IMR-90 (cell line): ENCODE measurements at regions not wholly inside any gene's neighbourhood (a gene's known extent, or its start where the extent isn't known, plus 50 kb on each side); places are given as distances from the start of the nearest gene placed in this dataset.

Experiments used
- ATAC-seq: fragments of 200-7000 bp; cut with Tn5 transposase; 2 replicates; pipeline ENCODE4 v1.9.1; 2020; ENCODE audit warnings: low read depth, mild to moderate bottlenecking, moderate library complexity
- BruUV-seq: library from RNA; stranded (reverse); fragments of 400-500 nt; replicated peaks from 2 replicates; lab custom pipeline; 2021; lab: Mats Ljungman, UMichigan
- CTCF ChIA-PET: fragments of 300-600 bp; formaldehyde crosslinking; extraction: SDS; loops from one replicate; lab custom pipeline; 2021; ENCODE audit warnings: antibody characterized with exemption; lab: Yijun Ruan, JAX
- POLR2A ChIA-PET: fragments of 300-600 bp; sonication (Branson Sonifier 250); formaldehyde crosslinking; loops from one replicate; lab custom pipeline; 2022; ENCODE audit warnings: antibody characterized with exemption; ENCODE audit not compliant: unreplicated experiment; lab: Charles Lee
- DNase-seq: peaks from one replicate; pipeline ENCODE4 v3.0.0; 2013
- H2AFZ ChIP-seq: replicated peaks from 2 replicates; pipeline ENCODE3; 2013; ENCODE audit warnings: low read length, mild to moderate bottlenecking; ENCODE audit not compliant: poor library complexity
- H2AK5ac ChIP-seq: 2 replicates; pipeline ENCODE4 v1.6.1; 2013; ENCODE audit warnings: low read depth, low read length, inconsistent platforms
- H2AK9ac ChIP-seq: replicated peaks from 2 replicates; pipeline ENCODE3; 2013; ENCODE audit warnings: mild to moderate bottlenecking, low read depth, low read length, moderate library complexity; ENCODE audit not compliant: poor library complexity
- H2BK120ac ChIP-seq: 2 replicates; pipeline ENCODE4 v1.6.1; 2013; ENCODE audit warnings: low read depth, low read length, inconsistent platforms
- H2BK15ac ChIP-seq: 3 replicates; pipeline ENCODE4 v1.6.1; 2013; ENCODE audit warnings: low read depth, low read length, inconsistent platforms
- H2BK20ac ChIP-seq: 2 replicates; pipeline ENCODE4 v1.6.1; 2013; ENCODE audit warnings: low read depth, mild to moderate bottlenecking, inconsistent platforms, low read length, moderate library complexity
- H2BK5ac ChIP-seq: 2 replicates; pipeline ENCODE4 v1.6.1; 2013; ENCODE audit warnings: mild to moderate bottlenecking, low read depth, low read length, inconsistent platforms; ENCODE audit not compliant: poor library complexity, severe bottlenecking
- H3K14ac ChIP-seq: replicated peaks from 2 replicates; pipeline ENCODE4 v1.6.1; 2013; ENCODE audit warnings: low read depth, low read length, inconsistent platforms
- H3K18ac ChIP-seq: 2 replicates; pipeline ENCODE4 v1.6.1; 2013; ENCODE audit warnings: low read depth, low read length, control low read depth
- H3K23ac ChIP-seq: 2 replicates; pipeline ENCODE4 v1.6.1; 2013; ENCODE audit warnings: low read depth, low read length, inconsistent platforms
- H3K27ac ChIP-seq: 2 replicates; pipeline ENCODE4 v1.5.1; 2013; ENCODE audit warnings: mild to moderate bottlenecking, control low read depth, low read length; ENCODE audit not compliant: insufficient read depth
- H3K27me3 ChIP-seq: 2 replicates; pipeline ENCODE4 v1.6.1; 2013; ENCODE audit warnings: low read length; ENCODE audit not compliant: control insufficient read depth, insufficient read depth
- H3K36me3 ChIP-seq: 2 replicates; pipeline ENCODE4 v1.6.1; 2013; ENCODE audit warnings: low read length, mixed read lengths; ENCODE audit not compliant: control insufficient read depth, insufficient read depth
- H3K4ac ChIP-seq: 2 replicates; pipeline ENCODE4 v1.6.1; 2013; ENCODE audit warnings: low read depth, low read length, inconsistent platforms
- H3K4me1 ChIP-seq: 2 replicates; pipeline ENCODE4 v1.6.1; 2013; ENCODE audit warnings: low read length, mixed read lengths; ENCODE audit not compliant: control insufficient read depth, insufficient read depth
- H3K4me2 ChIP-seq: 2 replicates; pipeline ENCODE4 v1.6.1; 2013; ENCODE audit warnings: low read depth, mild to moderate bottlenecking, control low read depth, low read length, moderate library complexity
- H3K4me3 ChIP-seq: 2 replicates; pipeline ENCODE4 v1.5.1; 2013; ENCODE audit warnings: low read depth, mild to moderate bottlenecking, control low read depth, low read length, moderate library complexity; ENCODE audit not compliant: insufficient read depth
- H3K56ac ChIP-seq: 2 replicates; pipeline ENCODE4 v1.6.1; 2013; ENCODE audit warnings: low read length, inconsistent platforms; ENCODE audit not compliant: insufficient read depth; ENCODE audit errors: extremely low read depth
- H3K79me1 ChIP-seq, 2 experiments: 2 replicates each; pipeline ENCODE4 v1.6.1; 2013; ENCODE audit warnings: low read length in 2 of 2, inconsistent platforms in 1 of 2, low read depth in 1 of 2
- H3K9ac ChIP-seq: 2 replicates; pipeline ENCODE4 v1.6.1; 2013; ENCODE audit warnings: low read depth, low read length, control low read depth
- H3K9me1 ChIP-seq: 2 replicates; pipeline ENCODE4 v1.6.1; 2013; ENCODE audit warnings: low read length, inconsistent platforms; ENCODE audit not compliant: insufficient read depth
- H3K9me3 ChIP-seq: 2 replicates; pipeline ENCODE4 v1.6.1; 2013; ENCODE audit warnings: low read length; ENCODE audit not compliant: control insufficient read depth, insufficient read depth
- H4K20me1 ChIP-seq: 2 replicates; pipeline ENCODE4 v1.6.1; 2013; ENCODE audit warnings: low read length, inconsistent platforms; ENCODE audit not compliant: insufficient read depth
- H4K5ac ChIP-seq: 2 replicates; pipeline ENCODE4 v1.6.1; 2013; ENCODE audit warnings: mild to moderate bottlenecking, low read depth, low read length, control low read depth
- H4K8ac ChIP-seq, 2 experiments: 2 replicates each; pipeline ENCODE4 v1.6.1; 2013; ENCODE audit warnings: low read depth in 2 of 2, low read length in 2 of 2, control low read depth in 1 of 2, inconsistent platforms in 1 of 2
- H4K91ac ChIP-seq: 2 replicates; pipeline ENCODE4 v1.6.1; 2013; ENCODE audit warnings: low read depth, low read length, inconsistent platforms; ENCODE audit not compliant: insufficient read depth
- CHD1 ChIP-seq: IDR thresholded peaks from 2 replicates; pipeline ENCODE4 v1.6.1; 2012; ENCODE audit warnings: low read depth, low read length, improper control_type of control experiment
- CTCF ChIP-seq: conservative IDR thresholded peaks from 2 replicates; pipeline ENCODE4 v1.5.1; 2012; ENCODE audit warnings: mild to moderate bottlenecking, low read depth, low read length, improper control_type of control experiment
- FOS ChIP-seq: fragments of 150-350 bp; IDR thresholded peaks from 2 replicates; pipeline ENCODE4 v1.6.1; 2016; ENCODE audit warnings: low read depth, low read length
- MAFK ChIP-seq: IDR thresholded peaks from 2 replicates; pipeline ENCODE4 v1.6.1; 2012; ENCODE audit warnings: low read depth, low read length, improper control_type of control experiment
- MXI1 ChIP-seq: IDR thresholded peaks from 2 replicates; pipeline ENCODE4 v1.6.1; 2012; ENCODE audit warnings: low read depth, mild to moderate bottlenecking, low read length, moderate library complexity, borderline replicate concordance
- NFE2L2 ChIP-seq: fragments of 150-350 bp; IDR thresholded peaks from 2 replicates; pipeline ENCODE4 v1.6.1; 2016; ENCODE audit warnings: low read depth, mild to moderate bottlenecking, low read length
- POLR2A ChIP-seq: IDR thresholded peaks from 2 replicates; pipeline ENCODE4 v1.6.1; 2012; ENCODE audit warnings: mild to moderate bottlenecking, low read depth, low read length
- RAD21 ChIP-seq: IDR thresholded peaks from 2 replicates; pipeline ENCODE4 v1.6.1; 2012; ENCODE audit warnings: low read length, improper control_type of control experiment
- RFX5 ChIP-seq: IDR thresholded peaks from 2 replicates; pipeline ENCODE4 v1.8.0; 2012; ENCODE audit warnings: low read depth, mild to moderate bottlenecking, low read length, moderate library complexity
- WGBS, 2 experiments: methylation state at CpG; one replicate each; pipeline versions ENCODE4 v1.1.5 to v1.1.7; 2013; ENCODE audit warnings: missing lambda C conversion rate in 2 of 2; ENCODE audit not compliant: insufficient read length in 1 of 2; ENCODE audit errors: extremely low coverage in 2 of 2; 5-methylcytosine and 5-hydroxymethylcytosine counted together
- dilution Hi-C: fragments of 300-500 bp; cut with HindIII; formaldehyde crosslinking; loops from one replicate; pipeline ENCODE4 v1.14.3; 2018; ENCODE audit warnings: low sequenced_read_pairs; ENCODE audit not compliant: unreplicated experiment
- in situ Hi-C: fragments of 300-500 bp; cut with MboI; formaldehyde crosslinking; loops from 3 replicates; pipeline ENCODE4 v1.14.3; 2019; ENCODE audit warnings: low sequenced_read_pairs, inconsistent platforms, mixed read lengths
- intact Hi-C: fragments of 100-400 bp; cut with micrococcal nuclease; formaldehyde crosslinking; loops from 2 replicates; pipeline ENCODE4 v1.10.0; 2022

DNA sequence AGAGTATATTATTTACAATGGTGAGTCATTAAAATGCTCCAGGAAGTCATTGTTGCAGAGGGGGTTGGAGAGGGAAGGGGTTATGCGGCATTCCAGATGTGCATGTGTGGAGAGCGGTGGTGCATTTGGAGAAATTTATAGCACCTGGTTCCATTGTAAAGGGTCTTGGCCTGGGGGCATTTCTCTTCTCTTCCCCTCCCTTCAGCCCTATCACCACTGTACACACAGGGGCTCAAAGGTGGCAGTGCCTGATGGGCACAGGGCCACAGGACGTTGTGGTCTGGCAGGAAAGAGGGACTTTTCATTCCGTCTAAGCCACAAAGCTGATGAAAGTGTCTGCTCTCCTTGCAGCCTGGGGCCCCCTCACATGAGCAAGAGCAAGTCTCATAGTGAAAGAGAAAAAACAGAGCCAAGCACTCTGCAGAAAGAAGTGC lies 442.4 kb upstream of the ZNF462 start:
- no peak overlapping the region for H2BK5ac ChIP-seq
- H3K27me3 ChIP-seq, result no peaks in the 10 kb centered on the region
- CTCF ChIA-PET, result no interaction called here
- H3K36me3 ChIP-seq, result no peaks in the 10 kb centered on the region
- intact Hi-C loops, result no loop called here
- WGBS, 2 experiments, result no CpG with 5 or more reads among the region's 4 CpGs
- ATAC-seq, result no peak
- H4K20me1 ChIP-seq, result no peaks in the 10 kb centered on the region
- no peaks in the 10 kb centered on the region for H3K9me1 ChIP-seq
- no peak overlapping the region for H3K18ac ChIP-seq
- H2AK9ac ChIP-seq, result no peak overlapping the region
- dilution Hi-C loops, result no loop called here
- H3K4me1 ChIP-seq, result no peaks in the 10 kb centered on the region
- H3K4me2 ChIP-seq, result no peak overlapping the region
- no peak overlapping the region for H4K5ac ChIP-seq
- in situ Hi-C loops, result no loop called here
- H2BK20ac ChIP-seq, result no peak overlapping the region
- no peaks in the 10 kb centered on the region for H3K79me1 ChIP-seq
- no peak overlapping the region for H3K14ac ChIP-seq
- no peak overlapping the region for H3K23ac ChIP-seq
- no peak overlapping the region for H3K4ac ChIP-seq
- no peak overlapping the region for H4K91ac ChIP-seq
- no peak overlapping the region for H4K8ac ChIP-seq
- no peak overlapping the region for H3K56ac ChIP-seq
- no peak overlapping the region for H2BK15ac ChIP-seq
- no peak overlapping the region for H2AFZ ChIP-seq
- peaks cover 11% of the 10 kb centered on the region for H3K9me3 ChIP-seq
- no TSS peak for BruUV-seq
- TF ChIP-seq CTCF, result no peak
- no peak for TF ChIP-seq MXI1
- no peak for TF ChIP-seq CHD1
- no peak for TF ChIP-seq MAFK
- no peak for TF ChIP-seq FOS
- TF ChIP-seq POLR2A, result no peak
- no peak for TF ChIP-seq RAD21
- no peak for TF ChIP-seq NFE2L2
- TF ChIP-seq RFX5, result no peak
- no peak overlapping the region for H3K27ac ChIP-seq
- no peak overlapping the region for H3K4me3 ChIP-seq
- no peak overlapping the region for H2AK5ac ChIP-seq
- no peak overlapping the region for H2BK120ac ChIP-seq
- DNase-seq, result no peak
- POLR2A ChIA-PET, result no interaction called here
- no peak overlapping the region for H3K9ac ChIP-seq
